ENCODE measurements at regions not wholly inside any gene's neighbourhood (a gene's known extent, or its start where the extent isn't known, plus 50 kb on each side); places are given as distances from the start of the nearest gene placed in this dataset.

- TF ChIP-seq CTCF (IDR thresholded peaks at IDR 0.05) (no peak), ATF3 (CRISPR knock-in tag; conservative IDR thresholded peaks at IDR 0.05) (no peak), MLX (CRISPR knock-in tag; IDR thresholded peaks at IDR 0.05) (no peak), MAX (CRISPR knock-in tag; IDR thresholded peaks at IDR 0.05) (no peak), ZNF121 (CRISPR knock-in tag; IDR thresholded peaks at IDR 0.05) (no peak), SP1 (CRISPR knock-in tag; conservative IDR thresholded peaks at IDR 0.05) (no peak), NFYB (CRISPR knock-in tag; conservative IDR thresholded peaks at IDR 0.05; ENCODE audit: low read depth) (no peak), ESRRA (CRISPR knock-in tag; IDR thresholded peaks at IDR 0.05; ENCODE audit: borderline replicate concordance) (no peak), PRDM15 (CRISPR knock-in tag; IDR thresholded peaks at IDR 0.05) (no peak)
These were observed 89.9 kb downstream of the GPX5 start for GRCh38 chr6:28615616-28615954.

All from WTC11 (cell line).